K562 (cell line): ENCODE measurements at regions not wholly inside any gene's neighbourhood (a gene's known extent, or its start where the extent isn't known, plus 50 kb on each side); places are given as distances from the start of the nearest gene placed in this dataset.

Experiments
- CTCF ChIP-seq, 3 experiments: IDR thresholded peaks in 2 of 3; conservative IDR thresholded peaks in 1 of 3; 2 replicates each; pipeline ENCODE4 v1.5.1; 2011 to 2012; ENCODE audit warnings: low read length in 3 of 3, mild to moderate bottlenecking in 3 of 3, control low read depth in 2 of 3, improper control_type of control experiment in 1 of 3, inconsistent platforms in 1 of 3, low read depth in 1 of 3, mixed read lengths in 1 of 3, moderate library complexity in 1 of 3; ENCODE audit not compliant: insufficient read depth in 2 of 3
- E2F1 ChIP-seq: sonication (generic); formaldehyde crosslinking; IDR thresholded peaks from 2 replicates; pipeline ENCODE4 v1.8.1; 2023; ENCODE audit warnings: mild to moderate bottlenecking, missing genetic modification reagents, moderate library complexity
- KLF1 ChIP-seq: fragments of 450-650 bp; IDR thresholded peaks from 2 replicates; pipeline ENCODE4 v1.6.1; 2016; ENCODE audit warnings: missing genetic modification characterization, missing compliant biosample characterization
- NFE2 ChIP-seq: IDR thresholded peaks from 2 replicates; pipeline ENCODE4 v1.6.1; 2014; ENCODE audit warnings: antibody characterized with exemption, low read depth
- POLR2B ChIP-seq: fragments of 450-650 bp; IDR thresholded peaks from 2 replicates; pipeline ENCODE4 v1.6.1; 2018; ENCODE audit warnings: low read depth; ENCODE audit not compliant: partially characterized antibody
- RAD51 ChIP-seq: fragments of 450-650 bp; IDR thresholded peaks from 2 replicates; pipeline ENCODE4 v1.7.1; 2016; ENCODE audit warnings: low read depth, mild to moderate bottlenecking, borderline replicate concordance
- RFX5 ChIP-seq: IDR thresholded peaks from 2 replicates; pipeline ENCODE4 v1.6.1; 2011; ENCODE audit warnings: low read depth, mild to moderate bottlenecking, improper control_type of control experiment, low read length
- SRF ChIP-seq, 2 experiments: fragments of 250-450, 450-650 bp in 1 of 2; sonication (Bioruptor Pico) in 1 of 2; sonication (generic) in 1 of 2; formaldehyde crosslinking; IDR thresholded peaks; 2 replicates each; pipeline versions ENCODE4 v1.5.0 to v1.5.1; 2020 to 2022; ENCODE audit warnings: mild to moderate bottlenecking in 1 of 2, missing genetic modification reagents in 1 of 2
- TCF7 ChIP-seq: sonication (generic); IDR thresholded peaks from 2 replicates; pipeline ENCODE4 v1.6.1; 2016; ENCODE audit warnings: antibody characterized with exemption, borderline replicate concordance
- ZNF23 ChIP-seq: fragments of 250-450 bp; sonication (Bioruptor Pico); IDR thresholded peaks from 2 replicates; pipeline ENCODE4 v1.4.0; 2020; ENCODE audit warnings: mild to moderate bottlenecking
- ZNF232 ChIP-seq: sonication (generic); formaldehyde crosslinking; IDR thresholded peaks from 2 replicates; pipeline ENCODE4 v1.8.0; 2022; ENCODE audit warnings: mild to moderate bottlenecking, missing genetic modification reagents

- TF ChIP-seq KLF1 (no peak), RFX5 (no peak), ZNF232 (no peak), E2F1 (CRISPR knock-in tag) (no peak), POLR2B (no peak), NFE2 (no peak), CTCF (IDR thresholded peaks at IDR 0.05 in 2 of 3, conservative IDR thresholded peaks at IDR 0.05 in 1 of 3; ENCODE audit: insufficient read depth in 2 of 3, low read depth in 1 of 3, low read length in 3 of 3) (no peak), ZNF23 (CRISPR knock-in tag) (no peak), RAD51 (no peak), SRF (CRISPR knock-in tag; IDR thresholded peaks at IDR 0.05) (no peak), TCF7 (no peak)
These were observed 99.4 kb upstream of the NTF3 start for GRCh38 chr12:5332551-5332950.
